ENCODE measurements at regions not wholly inside any gene's neighbourhood (a gene's known extent, or its start where the extent isn't known, plus 50 kb on each side); places are given as distances from the start of the nearest gene placed in this dataset.
"Not testable (repeated sequence)": the region's sequence is repeated elsewhere in the genome, so short reads cannot be mapped to it uniquely, and the experiment has no call there.

- no peaks in the 10 kb centered on the region for H3K9me3 ChIP-seq
- intact Hi-C loops (cut with DNase I): no loop called here
- no peaks in the 10 kb centered on the region for H3K27me3 ChIP-seq
- no peaks in the 10 kb centered on the region for H3K36me3 ChIP-seq
- 48 to 51% methylated on average over 8 of the region's 8 CpGs for WGBS, 2 donors
- H3K4me1 ChIP-seq: no peaks in the 10 kb centered on the region
- TF ChIP-seq EP300 (IDR thresholded peaks at IDR 0.05): no peak
- TF ChIP-seq POLR2A (IDR thresholded peaks at IDR 0.05): no peak
- no peak for TF ChIP-seq CTCF (IDR thresholded peaks at IDR 0.05)
- TF ChIP-seq POLR2AphosphoS5 (IDR thresholded peaks at IDR 0.05): no peak
- DNase-seq: no peak
- no peak overlapping the region for H3K27ac ChIP-seq
- H3K4me3 ChIP-seq: no peak overlapping the region
These were observed 57.9 kb upstream of the S1PR1 start for GRCh38 chr1:101178688-101179491.

DNA sequence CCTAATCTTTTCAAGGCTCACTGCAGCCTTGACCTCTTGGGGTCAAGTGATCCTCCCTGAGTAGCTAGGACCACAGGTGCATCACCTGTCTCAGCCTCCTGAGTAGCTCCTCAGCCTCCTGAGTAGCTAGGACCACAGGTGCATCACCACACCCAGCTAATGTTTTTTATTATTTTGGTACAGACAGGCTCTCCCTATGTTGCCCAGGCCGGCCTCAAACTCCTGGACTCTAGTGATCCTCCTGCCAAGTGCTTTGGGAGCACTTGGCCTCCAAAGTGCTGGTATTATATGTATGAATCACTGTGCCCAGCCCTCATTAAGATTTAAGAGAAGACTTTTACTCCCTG, 58.5 kb upstream of the S1PR1 start:
- no peak overlapping the region for H3K27ac ChIP-seq
- H3K4me3 ChIP-seq: no peak overlapping the region
- 67 to 83% methylated on average over 1 of the region's 1 CpG for WGBS, 2 donors
- H3K9me3 ChIP-seq: no peaks in the 10 kb centered on the region
- no peaks in the 10 kb centered on the region for H3K27me3 ChIP-seq
- no peak for TF ChIP-seq POLR2AphosphoS5 (IDR thresholded peaks at IDR 0.05)
- TF ChIP-seq CTCF (IDR thresholded peaks at IDR 0.05): no peak
- no peak for TF ChIP-seq EP300 (IDR thresholded peaks at IDR 0.05)
- no peak for TF ChIP-seq POLR2A (IDR thresholded peaks at IDR 0.05)
- intact Hi-C loops (cut with DNase I): no loop called here
- H3K36me3 ChIP-seq: no peaks in the 10 kb centered on the region
- no peaks in the 10 kb centered on the region for H3K4me1 ChIP-seq
- DNase-seq: no peak

DNA sequence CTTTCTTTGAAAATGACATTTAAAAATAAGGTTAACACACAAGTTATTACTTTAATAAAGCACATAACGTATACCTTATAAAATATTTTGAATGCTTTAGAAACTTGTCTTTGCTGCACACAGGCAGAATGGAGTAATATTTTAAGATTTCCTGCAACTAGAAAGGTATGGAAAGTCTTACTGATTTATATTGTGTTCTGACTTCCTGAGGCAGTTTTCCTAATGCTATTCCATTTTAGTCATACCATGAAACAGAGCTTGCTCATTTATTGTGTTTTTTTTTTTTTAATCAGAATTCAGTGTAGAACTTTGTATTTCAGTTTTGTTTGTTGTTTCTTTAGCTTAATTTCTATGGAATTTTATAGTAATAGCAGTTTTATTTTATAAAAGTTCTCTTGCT, 60.9 kb upstream of the S1PR1 start:
- Histone ChIP-seq H3K36me3 (no peaks in the 10 kb centered on the region), H3K4me1 (no peaks in the 10 kb centered on the region), H3K27me3 (no peaks in the 10 kb centered on the region), H3K4me3 (no peak overlapping the region), H3K27ac (no peak overlapping the region), H3K9me3 (no peaks in the 10 kb centered on the region)
- intact Hi-C loops (cut with DNase I): no loop called here
- DNase-seq: no peak
- TF ChIP-seq EP300 (IDR thresholded peaks at IDR 0.05): no peak
- TF ChIP-seq POLR2AphosphoS5 (IDR thresholded peaks at IDR 0.05): no peak
- no peak for TF ChIP-seq CTCF (IDR thresholded peaks at IDR 0.05)
- no peak for TF ChIP-seq POLR2A (IDR thresholded peaks at IDR 0.05)
- 73 to 86% methylated on average over 1 of the region's 1 CpG for WGBS, 2 donors

- intact Hi-C loops (cut with DNase I): no loop called here
- H3K27ac ChIP-seq: no peak overlapping the region
- H3K4me1 ChIP-seq: no peaks in the 10 kb centered on the region
- DNase-seq: no peak
- H3K36me3 ChIP-seq: no peaks in the 10 kb centered on the region
- no peak overlapping the region for H3K4me3 ChIP-seq
- no peaks in the 10 kb centered on the region for H3K9me3 ChIP-seq
- WGBS, 2 donors: 69 to 80% methylated on average over 3 of the region's 3 CpGs
- H3K27me3 ChIP-seq: no peaks in the 10 kb centered on the region
- TF ChIP-seq EP300 (IDR thresholded peaks at IDR 0.05): no peak
- no peak for TF ChIP-seq POLR2A (IDR thresholded peaks at IDR 0.05)
- TF ChIP-seq CTCF (IDR thresholded peaks at IDR 0.05): no peak
- TF ChIP-seq POLR2AphosphoS5 (IDR thresholded peaks at IDR 0.05): no peak
These were observed 61.4 kb upstream of the S1PR1 start for GRCh38 chr1:101175466-101175865.

GRCh38 chr1:101174722-101175121, 62.1 kb upstream of the S1PR1 start:
- TF ChIP-seq POLR2AphosphoS5 (IDR thresholded peaks at IDR 0.05) (no peak), POLR2A (IDR thresholded peaks at IDR 0.05) (no peak), CTCF (IDR thresholded peaks at IDR 0.05) (no peak), EP300 (IDR thresholded peaks at IDR 0.05) (no peak)
- Histone ChIP-seq H3K36me3 (no peaks in the 10 kb centered on the region), H3K4me1 (no peaks in the 10 kb centered on the region), H3K9me3 (no peaks in the 10 kb centered on the region), H3K4me3 (no peak overlapping the region), H3K27me3 (no peaks in the 10 kb centered on the region), H3K27ac (no peak overlapping the region)
- DNase-seq: no peak
- intact Hi-C loops (cut with DNase I): no loop called here
- WGBS, 2 donors: 78 to 90% methylated on average over 5 of the region's 5 CpGs

DNA sequence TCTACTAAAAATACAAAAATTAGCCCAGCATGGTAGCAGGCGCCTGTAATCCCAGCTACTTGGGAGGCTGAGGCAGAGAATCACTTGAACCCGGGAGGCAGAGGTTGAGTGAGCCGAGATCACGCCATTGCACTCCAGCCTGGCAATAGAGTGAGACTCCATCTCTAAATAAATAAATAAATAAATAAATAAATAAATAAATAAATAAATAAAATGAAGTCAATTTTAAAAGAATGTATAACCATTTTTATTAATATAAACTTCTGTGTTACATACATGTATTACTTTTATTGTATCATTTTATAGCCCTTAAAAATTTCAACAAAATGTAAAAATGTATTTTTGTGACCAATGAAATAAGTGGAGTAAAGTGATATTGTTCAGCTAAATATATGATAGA, 62.5 kb upstream of the S1PR1 start:
- intact Hi-C loops (cut with DNase I); H3K36me3 ChIP-seq; DNase-seq; H3K27ac ChIP-seq; H3K9me3 ChIP-seq; H3K27me3 ChIP-seq; H3K4me3 ChIP-seq; H3K4me1 ChIP-seq: not testable (repeated sequence)
- WGBS, 2 donors: 96 to 97% methylated on average over 4 of the region's 4 CpGs

All from sigmoid colon (tissue), 6 donors.